Pancreas (tissue), 10 donors: ENCODE measurements at regions not wholly inside any gene's neighbourhood (a gene's known extent, or its start where the extent isn't known, plus 50 kb on each side); places are given as distances from the start of the nearest gene placed in this dataset.
"Not testable (repeated sequence)": the region's sequence is repeated elsewhere in the genome, so short reads cannot be mapped to it uniquely, and the experiment has no call there.

Experiments used
- ATAC-seq, 4 donors: fragments of 200-7000 bp; cut with Tn5 transposase; one replicate each; pipeline versions ENCODE4 v1.8.0 to v1.9.1; 2020; ENCODE audit warnings: mild to moderate bottlenecking in 4 of 4, moderate library complexity in 4 of 4
- DNase-seq, 6 donors: peaks; one replicate each; pipeline ENCODE4 v3.0.0-alpha.2; 2020
- FAIRE-seq: peaks from 2 replicates; lab custom pipeline; 2012; peaks lifted over from hg19 to GRCh38; lab: Jason Lieb, UNC
- H3K27ac ChIP-seq, 4 donors: fragments of 200-600 bp; sonication (generic); 1 replicate in 3 of 4; 2 replicates in 1 of 4; pipeline versions ENCODE4 v1.5.0 to v1.8.0; 2020
- H3K27me3 ChIP-seq, 4 donors: fragments of 200-600 bp; one replicate each; pipeline ENCODE4 v1.8.0; 2021
- H3K36me3 ChIP-seq, 3 donors: fragments of 200-600 bp; sonication (generic) in 1 of 3; one replicate each; pipeline versions ENCODE4 v1.5.0 to v1.8.0; 2020 to 2021
- H3K4me1 ChIP-seq, 3 donors: fragments of 200-600 bp; one replicate each; pipeline ENCODE4 v1.8.0; 2021
- H3K4me3 ChIP-seq, 4 donors: fragments of 200-600 bp; sonication (generic) in 2 of 4; one replicate each; pipeline versions ENCODE4 v1.5.0 to v1.8.0; 2020 to 2021
- H3K9me3 ChIP-seq, 4 donors: fragments of 200-600 bp; one replicate each; pipeline ENCODE4 v1.8.0; 2021
- CTCF ChIP-seq, 4 donors: fragments of 200-600 bp; sonication (generic) in 3 of 4; IDR thresholded peaks; one replicate each; pipeline versions ENCODE4 v1.5.0 to v1.8.0; 2021; ENCODE audit warnings: antibody characterized with exemption in 4 of 4
- WGBS, 2 donors: extraction: QIAGEN DNeasy Blood & Tissue Kit; methylation state at CpG; one replicate each; pipeline ENCODE4 v1.1.7; 2013; 5-methylcytosine and 5-hydroxymethylcytosine counted together
- intact Hi-C, 3 donors: fragments of 100-400 bp; cut with DNase I; formaldehyde crosslinking; loops; one replicate each; pipeline versions ENCODE4 v1.11.1 to v1.14.2; 2022
- donor health status: healthy with polysubstance abuse.
- donor health status: DM: no; HTN: no; CAD: no; lungs with moderate emphysema.
- donor health status: DM: no; HTN: no; CAD: no.
- donor health status: control.
- donor health status: control.
- donor health status: Bipolar disorder and iron deficiency.
- donor health status: DM: yes; HTN: yes; CAD: no.
- donor health status: DM: no; HTN: no; CAD: no.
- donor health status: DM: no; HTN: no; CAD: no.
- donor health status: DM: yes; HTN: yes; CAD: no.

- Histone ChIP-seq H3K9me3 (no peaks in the 10 kb centered on the region), H3K27ac (no peak overlapping the region), H3K4me1 (no peaks in the 10 kb centered on the region), H3K4me3 (no peak overlapping the region), H3K36me3 (no peaks in the 10 kb centered on the region), H3K27me3 (peaks cover 0 to 14% (median 2%) of the 10 kb centered on the region in 4 donors)
- ATAC-seq (no peak), DNase-seq (no peak), FAIRE-seq (no peak)
- TF ChIP-seq CTCF (IDR thresholded peaks at IDR 0.05), result no peak
- intact Hi-C loops, result no loop called here
Measured at GRCh38 chr16:26391833-26392232, 674.9 kb upstream of the C16orf82 start.

GRCh38 chr16:26394409-26394808 lies 672.3 kb upstream of the C16orf82 start:
- Histone ChIP-seq H3K27me3 (peaks cover 0 to 14% (median 2%) of the 10 kb centered on the region in 4 donors), H3K4me3 (no peak overlapping the region), H3K36me3 (no peaks in the 10 kb centered on the region), H3K9me3 (no peaks in the 10 kb centered on the region), H3K4me1 (no peaks in the 10 kb centered on the region), H3K27ac (no peak overlapping the region)
- ATAC-seq, result no peak
- FAIRE-seq, result no peak
- intact Hi-C loops, result no loop called here
- no peak for DNase-seq
- TF ChIP-seq CTCF (IDR thresholded peaks at IDR 0.05), result no peak
- 35 to 36% methylated on average over 5 of the region's 5 CpGs for WGBS, 2 donors

GRCh38 chr16:26395700-26396099 lies 671.0 kb upstream of the C16orf82 start:
- FAIRE-seq (no peak), ATAC-seq (no peak), DNase-seq (no peak)
- H3K4me3 ChIP-seq, result no peak overlapping the region
- no peak for TF ChIP-seq CTCF (IDR thresholded peaks at IDR 0.05)
- intact Hi-C loops, result no loop called here
- peaks cover 0 to 10% (median 2%) of the 10 kb centered on the region in 4 donors for H3K27me3 ChIP-seq
- no peaks in the 10 kb centered on the region for H3K4me1 ChIP-seq
- no peak overlapping the region for H3K27ac ChIP-seq
- no peaks in the 10 kb centered on the region for H3K9me3 ChIP-seq
- 67 to 83% methylated on average over 13 of the region's 13 CpGs for WGBS, 2 donors
- no peaks in the 10 kb centered on the region for H3K36me3 ChIP-seq

- Histone ChIP-seq H3K36me3 (no peaks in the 10 kb centered on the region), H3K27me3 (peaks cover 0 to 5% (median under 1%) of the 10 kb centered on the region in 4 donors), H3K27ac (no peak overlapping the region), H3K4me3 (no peak overlapping the region), H3K4me1 (no peaks in the 10 kb centered on the region), H3K9me3 (no peaks in the 10 kb centered on the region)
- intact Hi-C loops, result no loop called here
- FAIRE-seq, result no peak
- 30 to 35% methylated on average over 3 of the region's 3 CpGs for whole genome bisulfite sequencing, 2 donors
- TF ChIP-seq CTCF (IDR thresholded peaks at IDR 0.05), result no peak
- no peak for ATAC-seq
- DNase-seq, result no peak
Measured at GRCh38 chr16:26396511-26397235, 670.1 kb upstream of the C16orf82 start.

GRCh38 chr16:26413780-26414179 lies 652.9 kb upstream of the C16orf82 start:
- ATAC-seq (no peak), FAIRE-seq (no peak)

GRCh38 chr16:26419458-26419857 lies 647.3 kb upstream of the C16orf82 start:
- 30 to 40% methylated on average over 8 of the region's 8 CpGs for WGBS, 2 donors

More at GRCh38 chr16:26413780-26414179, 652.9 kb upstream of the C16orf82 start:
- WGBS, 2 donors, result 29 to 34% methylated on average over 3 of the region's 3 CpGs
- Histone ChIP-seq H3K4me1 (no peaks in the 10 kb centered on the region), H3K9me3 (no peaks in the 10 kb centered on the region), H3K36me3 (no peaks in the 10 kb centered on the region), H3K27ac (no peak overlapping the region), H3K4me3 (no peak overlapping the region), H3K27me3 (no peaks in the 10 kb centered on the region)
- no peak for TF ChIP-seq CTCF (IDR thresholded peaks at IDR 0.05)
- intact Hi-C loops, result no loop called here
- no peak for DNase-seq

More at GRCh38 chr16:26419458-26419857, 647.3 kb upstream of the C16orf82 start:
- H3K9me3 ChIP-seq, H3K4me1 ChIP-seq, FAIRE-seq, H3K27ac ChIP-seq, ATAC-seq, intact Hi-C loops, H3K36me3 ChIP-seq, H3K4me3 ChIP-seq, DNase-seq, H3K27me3 ChIP-seq: not testable (repeated sequence)
